PFSK-1 (cell line): ENCODE measurements at regions not wholly inside any gene's neighbourhood (a gene's known extent, or its start where the extent isn't known, plus 50 kb on each side); places are given as distances from the start of the nearest gene placed in this dataset.

Experiments used
- FOXP2 ChIP-seq: optimal IDR thresholded peaks from 2 replicates; pipeline ENCODE3; 2011; ENCODE audit warnings: borderline replicate concordance, control low read depth, inconsistent platforms; ENCODE audit not compliant: insufficient read depth; ENCODE audit errors: extremely low read length, extremely low read depth
- POLR2AphosphoS5 ChIP-seq: IDR thresholded peaks from 2 replicates; pipeline ENCODE4 v1.6.1; 2012; ENCODE audit warnings: low read depth, mild to moderate bottlenecking, control low read depth, low read length, moderate library complexity
- REST ChIP-seq, 2 experiments: IDR thresholded peaks; 2 replicates each; pipeline versions ENCODE4 v1.6.1 to v1.8.0; 2011 to 2012; ENCODE audit warnings: low read depth in 2 of 2, low read length in 2 of 2, control low read depth in 1 of 2, inconsistent platforms in 1 of 2, mild to moderate bottlenecking in 1 of 2, moderate library complexity in 1 of 2; ENCODE audit not compliant: insufficient read depth in 1 of 2
- SIN3A ChIP-seq: IDR thresholded peaks from 2 replicates; pipeline ENCODE4 v1.6.1; 2012; ENCODE audit warnings: mild to moderate bottlenecking, low read length, moderate library complexity, borderline replicate concordance; ENCODE audit not compliant: insufficient read depth
- TAF1 ChIP-seq: IDR thresholded peaks from 2 replicates; pipeline ENCODE4 v1.6.1; 2012; ENCODE audit warnings: low read length, control low read depth, borderline replicate concordance; ENCODE audit not compliant: insufficient read depth

GRCh38 chr7:131720703-131721102 is 164.3 kb upstream of the PODXL start:
- TF ChIP-seq FOXP2 (no peak), SIN3A (no peak), REST (IDR thresholded peaks at IDR 0.05; ENCODE audit: insufficient read depth in 1 of 2, low read depth in 2 of 2, low read length in 2 of 2) (no peak), TAF1 (no peak), POLR2AphosphoS5 (no peak)

- TF ChIP-seq TAF1 (no peak), POLR2AphosphoS5 (no peak), FOXP2 (no peak), SIN3A (no peak), REST (IDR thresholded peaks at IDR 0.05; ENCODE audit: insufficient read depth in 1 of 2, low read depth in 2 of 2, low read length in 2 of 2) (no peak)
Measured at GRCh38 chr7:131717181-131717580, 160.8 kb upstream of the PODXL start.

- TF ChIP-seq REST (IDR thresholded peaks at IDR 0.05; ENCODE audit: insufficient read depth in 1 of 2, low read depth in 2 of 2, low read length in 2 of 2) (no peak), TAF1 (no peak), SIN3A (no peak), POLR2AphosphoS5 (no peak), FOXP2 (no peak)
Measured at GRCh38 chr7:131699323-131699722, 142.9 kb upstream of the PODXL start.

- no peak for TF ChIP-seq REST (IDR thresholded peaks at IDR 0.05; ENCODE audit: insufficient read depth in 1 of 2, low read depth in 2 of 2, low read length in 2 of 2)
Measured at GRCh38 chr7:131692131-131692960, 135.9 kb upstream of the PODXL start.
